Activated CD4-positive, alpha-beta memory T cell treated with anti-CD3 and anti-CD28 coated beads for 36 hours (primary cell): ENCODE measurements at regions not wholly inside any gene's neighbourhood (a gene's known extent, or its start where the extent isn't known, plus 50 kb on each side); places are given as distances from the start of the nearest gene placed in this dataset.

Experiments used
- CTCF ChIA-PET: fragments of 350-600 bp; sonication (Branson Sonifier 250); formaldehyde crosslinking; loops from one replicate; lab custom pipeline; 2021; ENCODE audit warnings: antibody characterized with exemption, inconsistent platforms; lab: Charles Lee
- POLR2A ChIA-PET: fragments of 350-600 bp; sonication (Branson Sonifier 250); formaldehyde crosslinking; loops from one replicate; lab custom pipeline; 2021; ENCODE audit warnings: antibody characterized with exemption; lab: Charles Lee
- DNase-seq: peaks from one replicate; pipeline ENCODE4 v3.0.0-alpha.2; 2020
- H3K27ac Mint-ChIP-seq: one replicate; pipeline ENCODE4 v1.8.0; 2021; ENCODE audit warnings: mixed read lengths
- H3K27me3 Mint-ChIP-seq: one replicate; pipeline ENCODE4 v1.8.0; 2021; ENCODE audit warnings: mixed read lengths
- H3K36me3 Mint-ChIP-seq: one replicate; pipeline ENCODE4 v1.8.0; 2021; ENCODE audit warnings: mixed read lengths
- H3K4me1 Mint-ChIP-seq: one replicate; pipeline ENCODE4 v1.8.0; 2021; ENCODE audit warnings: low read depth, mixed read lengths
- H3K4me3 Mint-ChIP-seq: one replicate; pipeline ENCODE4 v1.8.0; 2021; ENCODE audit warnings: mild to moderate bottlenecking, mixed read lengths
- H3K9me3 Mint-ChIP-seq: one replicate; pipeline ENCODE4 v1.8.0; 2021; ENCODE audit warnings: mixed read lengths
- intact Hi-C: fragments of 100-400 bp; cut with micrococcal nuclease; formaldehyde crosslinking; loops from one replicate; pipeline ENCODE4 v1.15.1; 2023

DNA sequence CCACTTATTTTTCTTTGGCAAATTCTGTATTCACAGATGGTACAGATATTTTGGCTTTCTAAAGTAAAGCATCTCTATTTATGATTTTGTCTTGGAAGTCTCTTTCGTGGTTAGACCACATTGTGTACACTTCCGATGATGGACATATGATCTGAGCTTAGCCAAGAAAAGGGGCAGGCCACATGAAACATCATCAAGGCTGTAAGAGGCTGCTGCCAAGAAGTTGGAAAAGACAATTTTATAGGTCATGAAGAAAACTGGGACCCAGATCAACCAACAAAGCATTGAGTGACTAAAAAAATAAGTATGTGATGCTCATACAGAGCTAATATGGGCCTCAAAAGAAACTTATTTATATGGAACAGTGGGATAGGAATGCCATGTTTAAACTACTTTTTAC lies 266.4 kb downstream of the HAO1 start:
- Mint-ChIP-seq H3K4me3 (no peak overlapping the region), H3K9me3 (peaks cover 8% of the 10 kb centered on the region), H3K4me1 (no peaks in the 10 kb centered on the region), H3K36me3 (no peaks in the 10 kb centered on the region), H3K27ac (no peak overlapping the region), H3K27me3 (no peaks in the 10 kb centered on the region)
- intact Hi-C loops = no loop called here
- ChIA-PET CTCF (no interaction called here), POLR2A (no interaction called here)
- no peak for DNase-seq

- Mint-ChIP-seq H3K4me1 (no peaks in the 10 kb centered on the region), H3K36me3 (no peaks in the 10 kb centered on the region), H3K4me3 (no peak overlapping the region), H3K9me3 (peaks cover 2% of the 10 kb centered on the region), H3K27ac (no peak overlapping the region), H3K27me3 (no peaks in the 10 kb centered on the region)
- POLR2A ChIA-PET = no interaction called here
- DNase-seq = no peak
- intact Hi-C loops = no loop called here
- CTCF ChIA-PET = no interaction called here
Measured at GRCh38 chr20:7682916-7683315, 257.3 kb downstream of the HAO1 start.

DNA sequence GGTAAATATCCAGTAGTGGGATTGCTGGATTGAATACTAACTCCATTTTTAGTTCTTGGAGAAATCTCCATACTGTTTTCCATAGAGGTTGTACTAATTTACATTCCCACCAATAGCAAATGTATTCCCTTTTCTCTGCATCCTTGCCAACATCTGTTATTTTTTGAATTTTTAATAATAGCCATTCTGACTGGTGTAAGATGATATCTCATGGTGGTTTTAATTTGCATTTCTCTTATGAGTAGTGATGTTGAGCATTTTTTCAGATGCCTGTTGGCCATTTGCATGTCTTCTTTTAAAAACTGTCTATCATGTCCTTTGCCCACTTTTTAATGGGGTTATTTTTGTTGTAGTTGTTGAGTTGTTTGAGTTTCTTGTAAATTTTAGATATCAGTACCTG lies 253.2 kb downstream of the HAO1 start:
- intact Hi-C loops = no loop called here
- ChIA-PET CTCF (no interaction called here), POLR2A (no interaction called here)
- Mint-ChIP-seq H3K27ac (no peak overlapping the region), H3K4me1 (no peaks in the 10 kb centered on the region), H3K4me3 (no peak overlapping the region), H3K9me3 (peaks cover 2% of the 10 kb centered on the region), H3K36me3 (no peaks in the 10 kb centered on the region), H3K27me3 (no peaks in the 10 kb centered on the region)
- no peak for DNase-seq

- H3K27ac Mint-ChIP-seq = no peak overlapping the region
- DNase-seq = no peak
- POLR2A ChIA-PET = no interaction called here
- H3K4me3 Mint-ChIP-seq = no peak overlapping the region
- H3K4me1 Mint-ChIP-seq = no peaks in the 10 kb centered on the region
- H3K9me3 Mint-ChIP-seq = peaks cover 2% of the 10 kb centered on the region
- CTCF ChIA-PET = no interaction called here
- no peaks in the 10 kb centered on the region for H3K27me3 Mint-ChIP-seq
- no peaks in the 10 kb centered on the region for H3K36me3 Mint-ChIP-seq
- intact Hi-C loops = no loop called here
Measured at GRCh38 chr20:7689151-7689550, 251.1 kb downstream of the HAO1 start.

GRCh38 chr20:7691647-7692269 lies 248.5 kb downstream of the HAO1 start:
- ChIA-PET CTCF (no interaction called here), POLR2A (no interaction called here)
- intact Hi-C loops = no loop called here
- no peaks in the 10 kb centered on the region for H3K27me3 Mint-ChIP-seq
- no peaks in the 10 kb centered on the region for H3K36me3 Mint-ChIP-seq
- no peak overlapping the region for H3K27ac Mint-ChIP-seq
- no peak for DNase-seq
- no peak overlapping the region for H3K4me3 Mint-ChIP-seq
- H3K9me3 Mint-ChIP-seq = peaks cover 2% of the 10 kb centered on the region
- H3K4me1 Mint-ChIP-seq = no peaks in the 10 kb centered on the region

DNA sequence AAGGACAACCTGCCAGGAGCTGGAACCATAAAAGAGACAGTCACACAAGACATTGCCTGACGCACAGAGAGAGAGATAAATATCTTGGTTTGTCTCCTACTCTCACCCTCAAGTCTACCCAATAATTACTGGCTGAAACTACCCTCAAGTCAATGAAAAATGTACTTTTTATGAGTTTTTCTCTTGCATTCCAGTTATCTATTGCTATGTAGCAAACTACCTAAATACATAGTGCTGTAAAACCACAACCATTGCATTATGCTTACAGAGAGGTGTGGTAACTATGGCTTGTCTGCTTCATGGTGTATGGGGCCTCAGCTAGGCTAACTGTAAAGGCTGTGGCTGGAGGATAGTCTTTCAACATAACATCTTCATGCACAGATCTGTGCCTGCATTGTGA lies 247.8 kb downstream of the HAO1 start:
- ChIA-PET CTCF (no interaction called here), POLR2A (no interaction called here)
- Mint-ChIP-seq H3K27ac (no peak overlapping the region), H3K36me3 (no peaks in the 10 kb centered on the region), H3K4me3 (no peak overlapping the region), H3K9me3 (peaks cover 2% of the 10 kb centered on the region), H3K4me1 (no peaks in the 10 kb centered on the region), H3K27me3 (no peaks in the 10 kb centered on the region)
- DNase-seq = no peak
- intact Hi-C loops = no loop called here

DNA sequence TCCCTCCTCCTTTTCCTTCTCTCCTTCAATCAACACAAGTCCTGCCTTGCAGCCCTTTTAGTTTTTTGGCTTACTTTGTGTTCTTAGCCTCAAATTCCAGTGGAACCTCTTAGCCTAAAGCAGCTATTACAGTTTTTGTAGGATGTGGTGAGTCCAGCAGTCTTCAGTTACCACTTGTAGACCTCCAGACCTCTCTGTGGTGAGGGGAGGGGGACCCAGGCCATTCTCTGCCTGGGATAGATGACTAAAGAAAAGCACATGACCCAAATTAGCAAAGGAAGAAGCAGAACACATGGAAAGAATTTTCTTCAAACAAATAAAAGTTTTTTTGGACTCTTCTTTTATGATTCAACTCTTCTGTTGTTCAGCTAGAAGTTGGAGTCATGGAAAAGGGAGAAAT lies 246.5 kb downstream of the HAO1 start:
- CTCF ChIA-PET = no interaction called here
- H3K27ac Mint-ChIP-seq = no peak overlapping the region

GRCh38 chr20:7695051-7695495 lies 245.2 kb downstream of the HAO1 start:
- H3K27me3 Mint-ChIP-seq = no peaks in the 10 kb centered on the region
- peaks cover 5% of the 10 kb centered on the region for H3K9me3 Mint-ChIP-seq
- no peak overlapping the region for H3K27ac Mint-ChIP-seq
- DNase-seq = no peak
- no peaks in the 10 kb centered on the region for H3K36me3 Mint-ChIP-seq
- ChIA-PET CTCF (no interaction called here), POLR2A (no interaction called here)
- H3K4me1 Mint-ChIP-seq = no peaks in the 10 kb centered on the region
- intact Hi-C loops = no loop called here
- no peak overlapping the region for H3K4me3 Mint-ChIP-seq

More for the DNA sequence above, 246.5 kb downstream of the HAO1 start:
- Mint-ChIP-seq H3K9me3 (peaks cover 2% of the 10 kb centered on the region), H3K27me3 (no peaks in the 10 kb centered on the region), H3K4me1 (no peaks in the 10 kb centered on the region), H3K4me3 (no peak overlapping the region), H3K36me3 (no peaks in the 10 kb centered on the region)
- intact Hi-C loops = no loop called here
- no peak for DNase-seq
- POLR2A ChIA-PET = no interaction called here

GRCh38 chr20:7695635-7696034 lies 244.6 kb downstream of the HAO1 start:
- H3K4me3 Mint-ChIP-seq = no peak overlapping the region
- CTCF ChIA-PET = no interaction called here
- intact Hi-C loops = no loop called here
- no peaks in the 10 kb centered on the region for H3K36me3 Mint-ChIP-seq
- POLR2A ChIA-PET = no interaction called here
- H3K9me3 Mint-ChIP-seq = peaks cover 6% of the 10 kb centered on the region
- H3K27ac Mint-ChIP-seq = no peak overlapping the region
- DNase-seq = no peak
- H3K27me3 Mint-ChIP-seq = no peaks in the 10 kb centered on the region
- H3K4me1 Mint-ChIP-seq = no peaks in the 10 kb centered on the region

- intact Hi-C loops = no loop called here
- no peaks in the 10 kb centered on the region for H3K27me3 Mint-ChIP-seq
- H3K9me3 Mint-ChIP-seq = peaks cover 8% of the 10 kb centered on the region
- CTCF ChIA-PET = no interaction called here
- H3K4me3 Mint-ChIP-seq = no peak overlapping the region
- DNase-seq = no peak
- H3K36me3 Mint-ChIP-seq = no peaks in the 10 kb centered on the region
- H3K4me1 Mint-ChIP-seq = no peaks in the 10 kb centered on the region
- H3K27ac Mint-ChIP-seq = no peak overlapping the region
- POLR2A ChIA-PET = no interaction called here
Measured at GRCh38 chr20:7696311-7696710, 243.9 kb downstream of the HAO1 start.

DNA sequence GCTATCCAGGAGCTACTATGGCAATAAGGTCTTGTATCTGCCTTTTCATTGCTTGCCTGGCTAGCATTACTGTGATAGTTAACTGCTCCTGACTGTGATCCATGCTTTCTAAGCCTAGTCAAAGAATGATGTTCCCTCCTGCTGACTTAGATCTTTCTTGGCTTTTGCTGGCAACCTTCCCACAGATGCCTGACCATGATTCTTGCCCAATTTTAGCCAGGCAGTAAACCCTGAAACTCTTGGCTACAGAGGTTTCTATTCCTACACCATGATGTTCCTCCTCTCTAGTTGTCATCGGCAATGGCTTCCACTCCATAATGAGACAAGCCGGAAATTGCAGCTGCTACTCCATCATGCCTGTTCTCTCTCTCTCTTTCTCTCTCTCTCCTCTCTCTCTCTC lies 238.1 kb downstream of the HAO1 start:
- Mint-ChIP-seq H3K27me3 (no peaks in the 10 kb centered on the region), H3K4me1 (no peaks in the 10 kb centered on the region), H3K4me3 (no peak overlapping the region), H3K9me3 (peaks cover 12% of the 10 kb centered on the region), H3K36me3 (no peaks in the 10 kb centered on the region), H3K27ac (no peak overlapping the region)
- POLR2A ChIA-PET = no interaction called here
- DNase-seq = no peak
- CTCF ChIA-PET = no interaction called here
- intact Hi-C loops = no loop called here

DNA sequence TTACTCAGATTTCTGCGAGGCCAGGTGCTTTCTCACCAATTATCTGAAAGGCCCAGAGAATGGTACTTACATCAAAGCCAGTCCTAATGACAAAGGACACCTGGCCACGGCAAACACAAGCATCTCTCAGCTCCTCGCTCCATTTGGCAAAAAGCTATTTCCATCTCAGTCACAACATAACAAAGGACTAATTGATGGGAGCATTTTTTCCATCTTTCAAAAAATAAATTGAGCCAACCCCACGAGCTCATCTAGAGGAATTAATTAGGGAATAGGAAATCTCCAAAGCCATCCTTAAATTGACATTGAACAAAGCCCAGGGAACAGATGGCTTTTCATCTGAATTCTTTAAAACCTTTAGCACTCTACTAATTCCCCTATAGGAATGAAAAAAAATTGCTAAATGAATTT lies 236.7 kb downstream of the HAO1 start:
- Mint-ChIP-seq H3K27ac (no peak overlapping the region), H3K27me3 (no peaks in the 10 kb centered on the region), H3K36me3 (no peaks in the 10 kb centered on the region), H3K4me3 (no peak overlapping the region), H3K9me3 (peaks cover 12% of the 10 kb centered on the region), H3K4me1 (no peaks in the 10 kb centered on the region)
- CTCF ChIA-PET = no interaction called here
- POLR2A ChIA-PET = no interaction called here
- no peak for DNase-seq
- intact Hi-C loops = no loop called here

DNA sequence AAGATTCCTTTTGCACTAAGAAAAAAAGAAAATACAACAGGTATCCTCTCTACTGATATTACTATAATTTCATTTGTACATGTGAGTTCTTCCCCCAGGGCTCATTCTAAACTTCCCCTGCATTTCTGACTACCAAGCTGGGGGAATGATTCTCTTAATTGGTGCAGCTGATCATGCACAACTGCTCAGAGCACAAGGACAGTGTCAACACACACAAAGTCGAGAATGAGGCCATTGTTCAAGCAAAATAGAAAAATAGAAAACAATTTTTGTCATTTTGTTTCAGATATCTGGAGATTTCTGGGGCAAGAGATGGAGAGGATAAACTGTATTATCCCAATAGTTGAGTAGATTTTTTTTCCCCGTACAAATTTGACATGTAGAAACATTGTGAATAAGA lies 236.3 kb downstream of the HAO1 start:
- H3K27ac Mint-ChIP-seq = no peak overlapping the region
- H3K4me3 Mint-ChIP-seq = no peak overlapping the region
- no peak for DNase-seq
- H3K9me3 Mint-ChIP-seq = peaks cover 12% of the 10 kb centered on the region
- H3K4me1 Mint-ChIP-seq = no peaks in the 10 kb centered on the region
- H3K27me3 Mint-ChIP-seq = no peaks in the 10 kb centered on the region
- ChIA-PET POLR2A (no interaction called here), CTCF (no interaction called here)
- no peaks in the 10 kb centered on the region for H3K36me3 Mint-ChIP-seq
- intact Hi-C loops = no loop called here
